ENCODE measurements at regions not wholly inside any gene's neighbourhood (a gene's known extent, or its start where the extent isn't known, plus 50 kb on each side); places are given as distances from the start of the nearest gene placed in this dataset.

- TF ChIP-seq CTCF (IDR thresholded peaks at IDR 0.05) (no peak), POLR2A (IDR thresholded peaks at IDR 0.05) (no peak)
These were observed 147.2 kb upstream of the PITRM1 start for GRCh38 chr10:3319811-3320226.

All from vagina (tissue), 2 donors.